Glomerular visceral epithelial cell (primary cell): ENCODE measurements at regions not wholly inside any gene's neighbourhood (a gene's known extent, or its start where the extent isn't known, plus 50 kb on each side); places are given as distances from the start of the nearest gene placed in this dataset.
A peak's percentile ranks its signal among the peaks of the same experiment; 100 is the strongest.

Source experiments
- DNase-seq: peaks from one replicate; pipeline ENCODE4 v3.0.0-alpha.2; 2016; ENCODE audit errors: extremely low spot score

- no peak for DNase-seq
Measured at GRCh38 chr11:95585069-95585751, 204.4 kb downstream of the FAM76B start.

DNA sequence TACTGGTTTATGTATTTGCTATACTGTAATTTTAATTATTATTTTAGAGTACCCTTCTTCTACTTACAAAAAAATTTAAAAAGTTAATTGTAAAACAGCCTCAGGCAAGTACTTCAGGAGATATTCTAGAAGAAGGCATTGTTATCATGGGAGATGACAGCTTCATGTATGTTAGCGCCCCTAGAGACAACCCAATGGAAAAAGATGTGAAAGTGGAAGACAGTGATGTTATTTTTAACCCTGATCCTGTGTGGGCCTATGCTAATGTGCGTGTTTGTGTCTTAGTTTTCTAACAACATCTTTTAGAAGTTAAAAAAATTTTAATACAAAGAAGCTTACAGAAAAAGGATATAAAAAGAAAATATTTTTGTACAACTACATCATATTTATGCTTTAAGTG lies 205.0 kb downstream of the FAM76B start:
- DNase-seq = no peak

DNA sequence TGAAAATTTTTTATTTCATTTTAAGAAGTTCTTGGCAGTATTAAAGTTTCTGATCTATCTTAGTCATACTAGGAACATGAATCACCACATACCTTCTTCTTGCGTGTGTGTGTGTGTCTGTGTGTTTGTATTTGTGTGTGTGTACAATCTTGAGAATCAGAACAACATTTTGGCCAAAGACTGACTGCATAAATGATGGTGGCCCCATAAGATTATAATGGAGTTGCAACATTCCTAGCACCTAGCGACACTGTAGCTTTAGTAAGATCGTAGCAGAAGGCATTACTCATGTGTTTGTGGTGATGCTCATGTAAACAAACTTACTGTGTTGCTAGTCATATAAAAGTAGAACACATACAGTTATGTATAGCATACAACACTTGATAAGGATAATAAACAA lies 205.4 kb downstream of the FAM76B start:
- no peak for DNase-seq

DNA sequence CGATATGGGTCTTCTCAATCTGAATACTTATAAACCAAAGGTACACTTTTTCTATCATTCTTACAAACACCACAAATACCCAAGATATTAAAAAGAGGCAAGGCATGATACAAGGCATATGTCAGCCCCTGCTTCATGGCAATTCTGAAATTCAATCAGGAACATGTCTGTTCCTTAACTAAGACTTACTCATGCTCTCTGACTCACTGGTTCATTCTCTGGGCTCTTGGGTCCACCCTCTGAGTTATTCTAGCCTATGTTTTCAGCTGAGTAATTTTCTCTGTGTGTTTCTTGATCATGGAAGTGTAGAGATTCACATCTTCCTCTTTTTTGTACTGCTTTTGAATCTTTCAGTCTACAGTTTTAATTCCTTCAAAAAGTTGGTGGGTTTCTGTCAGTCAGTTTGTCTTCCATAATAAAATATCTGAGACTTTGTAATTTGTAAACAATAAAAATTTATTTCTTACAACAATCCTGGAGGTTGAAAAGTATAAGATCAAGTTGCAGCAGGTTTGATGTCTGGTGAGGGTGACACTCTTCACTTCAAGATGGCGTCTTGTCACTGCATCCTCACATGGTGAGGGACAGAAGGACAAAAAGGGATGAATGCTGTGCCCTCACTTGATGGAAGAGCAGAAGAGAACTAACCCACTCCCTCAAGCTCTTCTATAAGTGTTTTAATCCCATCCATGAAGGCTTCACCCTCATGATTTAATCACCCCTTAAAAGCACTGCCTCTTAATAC lies 211.7 kb downstream of the FAM76B start:
- DNase-seq = peak; percentile 11

GRCh38 chr11:95576146-95576845 lies 213.3 kb downstream of the FAM76B start:
- no peak for DNase-seq

DNA sequence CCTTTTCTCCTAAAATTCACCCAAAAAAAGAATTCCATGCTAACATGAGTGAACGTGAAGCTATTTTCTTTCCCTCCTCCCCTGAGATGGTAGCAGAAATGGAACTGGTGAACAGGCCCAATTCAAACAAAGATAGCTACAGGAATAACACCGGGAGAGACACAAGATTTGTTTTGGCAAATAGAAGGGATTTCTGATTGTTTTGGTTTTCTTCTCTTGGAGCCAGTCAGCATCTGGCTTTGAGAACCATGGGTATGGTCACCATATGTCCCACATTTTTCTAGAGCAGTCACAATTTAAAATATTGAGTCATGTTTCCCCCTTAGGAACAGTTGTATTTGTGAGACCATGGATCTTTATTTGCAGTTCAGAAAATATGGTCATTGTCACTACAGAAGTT lies 214.1 kb downstream of the FAM76B start:
- no peak for DNase-seq

- DNase-seq = no peak
Measured at GRCh38 chr11:95571718-95572260, 217.8 kb downstream of the FAM76B start.

DNA sequence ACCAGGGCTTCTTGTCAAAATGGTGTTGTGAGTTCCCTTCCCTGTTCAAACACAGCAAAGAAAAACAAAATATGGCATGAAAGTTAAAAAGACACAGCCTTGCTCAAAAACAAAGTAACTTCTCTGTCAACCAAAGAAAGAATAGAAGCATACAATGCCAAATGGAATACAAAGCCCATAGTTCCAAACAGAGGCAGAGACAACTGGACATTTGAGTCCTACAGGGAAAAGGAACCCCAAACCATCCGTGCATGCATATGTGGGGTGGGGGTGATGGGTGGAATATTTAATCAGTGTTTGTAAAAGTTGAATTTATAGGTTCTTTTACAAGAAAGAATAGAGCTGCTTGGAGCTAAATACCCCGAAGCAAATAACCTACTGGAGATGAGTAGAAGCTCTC lies 218.7 kb downstream of the FAM76B start:
- DNase-seq = no peak

DNA sequence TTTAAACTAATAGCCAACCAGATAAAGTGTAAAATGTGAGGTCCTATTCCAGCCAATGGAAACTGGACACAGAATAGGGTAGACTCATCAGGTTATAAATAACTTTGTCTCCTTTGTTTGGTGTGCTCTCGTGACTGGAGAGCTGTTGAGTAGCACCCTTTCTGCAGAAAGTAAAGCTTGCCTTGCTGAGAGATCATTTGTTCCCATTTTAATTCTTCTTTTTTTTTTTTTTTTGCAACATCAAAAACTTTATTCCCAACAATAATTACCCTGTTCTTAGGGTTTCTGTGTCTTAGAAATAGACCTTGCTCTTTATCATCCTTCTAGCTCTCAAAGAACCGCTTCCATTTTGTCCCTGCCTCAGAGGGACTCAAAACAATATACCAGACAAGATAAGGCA lies 220.4 kb downstream of the FAM76B start:
- no peak for DNase-seq

GRCh38 chr11:95568281-95568680 lies 221.3 kb downstream of the FAM76B start:
- no peak for DNase-seq

- DNase-seq = no peak
Measured at GRCh38 chr11:95567685-95568084, 221.9 kb downstream of the FAM76B start.

GRCh38 chr11:95566211-95566610 lies 223.4 kb downstream of the FAM76B start:
- no peak for DNase-seq

- no peak for DNase-seq
Measured at GRCh38 chr11:95565724-95566141, 223.8 kb downstream of the FAM76B start.

GRCh38 chr11:95563859-95564258 lies 225.7 kb downstream of the FAM76B start:
- DNase-seq = no peak

GRCh38 chr11:95563173-95563572 lies 226.4 kb downstream of the FAM76B start:
- no peak for DNase-seq

GRCh38 chr11:95562196-95562921 lies 227.2 kb downstream of the FAM76B start:
- DNase-seq = no peak

- DNase-seq = no peak
Measured at GRCh38 chr11:95559899-95560298, 229.7 kb downstream of the FAM76B start.

GRCh38 chr11:95557376-95557775 lies 232.2 kb downstream of the FAM76B start:
- no peak for DNase-seq

- DNase-seq = no peak
Measured at GRCh38 chr11:95556342-95557163, 233.0 kb downstream of the FAM76B start.

DNA sequence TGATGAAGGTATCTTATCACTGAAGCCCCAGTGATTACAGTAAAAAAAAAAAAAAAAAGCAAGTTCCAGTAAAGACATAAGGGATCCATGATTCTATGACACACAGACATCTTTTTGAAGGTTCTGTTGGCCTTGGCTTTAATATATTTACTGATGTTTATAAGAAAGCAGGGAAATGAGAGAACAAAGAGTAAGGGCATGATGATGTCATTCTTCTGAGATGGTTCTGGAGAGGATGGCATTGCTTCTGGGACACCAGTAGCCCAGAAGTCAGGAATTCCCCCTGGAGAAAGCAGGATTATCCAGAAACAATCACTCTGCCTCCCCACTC lies 233.6 kb downstream of the FAM76B start:
- DNase-seq = no peak

GRCh38 chr11:95554911-95555310 lies 234.7 kb downstream of the FAM76B start:
- no peak for DNase-seq
